Type B pancreatic cell (in vitro differentiated cells): ENCODE measurements at regions not wholly inside any gene's neighbourhood (a gene's known extent, or its start where the extent isn't known, plus 50 kb on each side); places are given as distances from the start of the nearest gene placed in this dataset.

Experiments
- DNase-seq: peaks from one replicate; pipeline ENCODE4 v3.0.0; 2021; ENCODE audit warnings: mixed read lengths; ENCODE audit not compliant: unreplicated experiment; ENCODE audit errors: extremely low spot score
- H3K27ac Mint-ChIP-seq: 2 replicates; pipeline ENCODE4 v1.8.0; 2021; ENCODE audit warnings: mild to moderate bottlenecking, mixed read lengths
- H3K27me3 Mint-ChIP-seq: 2 replicates; pipeline ENCODE4 v1.8.0; 2021; ENCODE audit warnings: mixed read lengths
- H3K36me3 Mint-ChIP-seq: 2 replicates; pipeline ENCODE4 v1.8.0; 2021; ENCODE audit warnings: mixed read lengths
- H3K4me1 Mint-ChIP-seq: one replicate; pipeline ENCODE4 v1.8.0; 2021; ENCODE audit warnings: mixed read lengths; ENCODE audit not compliant: unreplicated experiment
- H3K4me3 Mint-ChIP-seq: 2 replicates; pipeline ENCODE4 v1.8.0; 2021; ENCODE audit warnings: mild to moderate bottlenecking, mixed read lengths
- H3K9me3 Mint-ChIP-seq: 2 replicates; pipeline ENCODE4 v1.8.0; 2021; ENCODE audit warnings: mixed read lengths
- CTCF ChIP-seq: fragments of 200-600 bp; sonication (generic); conservative IDR thresholded peaks from 2 replicates; pipeline ENCODE4 v1.5.0; 2021; ENCODE audit warnings: antibody characterized with exemption, mild to moderate bottlenecking

GRCh38 chr5:155167736-155168135 is 154.2 kb downstream of the KIF4B start:
- no peak overlapping the region for H3K4me3 Mint-ChIP-seq
- H3K27ac Mint-ChIP-seq = no peak overlapping the region
- H3K9me3 Mint-ChIP-seq = no peaks in the 10 kb centered on the region
- H3K4me1 Mint-ChIP-seq = no peaks in the 10 kb centered on the region
- no peaks in the 10 kb centered on the region for H3K36me3 Mint-ChIP-seq
- no peak for TF ChIP-seq CTCF
- no peaks in the 10 kb centered on the region for H3K27me3 Mint-ChIP-seq
- no peak for DNase-seq

- H3K4me3 Mint-ChIP-seq = no peak overlapping the region
- DNase-seq = no peak
- H3K9me3 Mint-ChIP-seq = peaks cover 4% of the 10 kb centered on the region
- H3K36me3 Mint-ChIP-seq = no peaks in the 10 kb centered on the region
- H3K27me3 Mint-ChIP-seq = peaks cover 3% of the 10 kb centered on the region
- no peak overlapping the region for H3K27ac Mint-ChIP-seq
- no peak for TF ChIP-seq CTCF
- no peaks in the 10 kb centered on the region for H3K4me1 Mint-ChIP-seq
Measured at GRCh38 chr5:155181542-155181941, 168.0 kb downstream of the KIF4B start.

- Mint-ChIP-seq H3K9me3 (no peaks in the 10 kb centered on the region), H3K4me1 (no peaks in the 10 kb centered on the region), H3K4me3 (no peak overlapping the region), H3K27ac (no peak overlapping the region), H3K27me3 (peaks cover 10% of the 10 kb centered on the region), H3K36me3 (no peaks in the 10 kb centered on the region)
- no peak for DNase-seq
- no peak for TF ChIP-seq CTCF
Measured at GRCh38 chr5:155189476-155189875, 175.9 kb downstream of the KIF4B start.

- Mint-ChIP-seq H3K4me1 (no peaks in the 10 kb centered on the region), H3K27me3 (peaks cover 10% of the 10 kb centered on the region), H3K36me3 (no peaks in the 10 kb centered on the region), H3K27ac (no peak overlapping the region), H3K9me3 (no peaks in the 10 kb centered on the region), H3K4me3 (no peak overlapping the region)
- TF ChIP-seq CTCF = no peak
- DNase-seq = no peak
Measured at GRCh38 chr5:155189981-155190380, 176.4 kb downstream of the KIF4B start.

- no peak for TF ChIP-seq CTCF
- H3K4me1 Mint-ChIP-seq = no peaks in the 10 kb centered on the region
- no peak overlapping the region for H3K27ac Mint-ChIP-seq
- no peaks in the 10 kb centered on the region for H3K36me3 Mint-ChIP-seq
- no peak overlapping the region for H3K4me3 Mint-ChIP-seq
- no peaks in the 10 kb centered on the region for H3K9me3 Mint-ChIP-seq
- DNase-seq = no peak
- peaks cover 7% of the 10 kb centered on the region for H3K27me3 Mint-ChIP-seq
Measured at GRCh38 chr5:155193029-155193428, 179.5 kb downstream of the KIF4B start.

- Mint-ChIP-seq H3K36me3 (no peaks in the 10 kb centered on the region), H3K9me3 (no peaks in the 10 kb centered on the region), H3K27ac (no peak overlapping the region), H3K27me3 (peaks cover 3% of the 10 kb centered on the region), H3K4me3 (no peak overlapping the region), H3K4me1 (no peaks in the 10 kb centered on the region)
- DNase-seq = no peak
- no peak for TF ChIP-seq CTCF
Measured at GRCh38 chr5:155193483-155194107, 180.0 kb downstream of the KIF4B start.
